Mucosa of descending colon (tissue), 3 donors: ENCODE measurements at regions not wholly inside any gene's neighbourhood (a gene's known extent, or its start where the extent isn't known, plus 50 kb on each side); places are given as distances from the start of the nearest gene placed in this dataset.

Source experiments
- ATAC-seq: fragments of 200-7000 bp; cut with Tn5 transposase; one replicate; pipeline ENCODE4 v1.9.1; 2020; ENCODE audit warnings: mild to moderate bottlenecking, moderate library complexity
- DNase-seq, 3 donors: peaks; one replicate each; pipeline ENCODE4 v3.0.0-alpha.2; 2020
- H3K36me3 ChIP-seq: fragments of 200-600 bp; one replicate; pipeline ENCODE4 v1.8.0; 2021; ENCODE audit warnings: low read depth, mild to moderate bottlenecking
- H3K4me1 ChIP-seq: fragments of 200-600 bp; one replicate; pipeline ENCODE4 v1.8.0; 2021; ENCODE audit warnings: low read depth, mild to moderate bottlenecking
- H3K4me3 ChIP-seq: fragments of 200-600 bp; one replicate; pipeline ENCODE4 v1.8.0; 2021; ENCODE audit warnings: mild to moderate bottlenecking
- H3K9me3 ChIP-seq: fragments of 200-600 bp; one replicate; pipeline ENCODE4 v1.8.0; 2021; ENCODE audit warnings: mild to moderate bottlenecking
- CTCF ChIP-seq: fragments of 200-600 bp; IDR thresholded peaks from one replicate; pipeline ENCODE4 v1.8.0; 2022; ENCODE audit warnings: antibody characterized with exemption, mild to moderate bottlenecking
- intact Hi-C, 2 donors: fragments of 100-400 bp; cut with DNase I in 1 of 2; cut with micrococcal nuclease in 1 of 2; formaldehyde crosslinking; loops; one replicate each; pipeline versions ENCODE4 v1.11.0 to v1.11.1; 2022; cut with DNase I, micrococcal nuclease
- donor health status: DM: no; HTN: no; CAD: no; lungs with moderate emphysema.
- donor health status: DM: no; HTN: no; CAD: no.
- donor health status: DM: no; HTN: yes; CAD: no.

GRCh38 chr21:15455819-15456462 is 273.8 kb upstream of the USP25 start:
- Histone ChIP-seq H3K4me1 (peaks cover 5% of the 10 kb centered on the region), H3K36me3 (no peaks in the 10 kb centered on the region), H3K9me3 (no peaks in the 10 kb centered on the region), H3K4me3 (no peak overlapping the region)
- intact Hi-C loops, result no loop called here
- DNase-seq (peak; percentile 74 to 91 (median 88)), ATAC-seq (peak; percentile 97)
- TF ChIP-seq CTCF, result no peak

GRCh38 chr21:15457965-15458364 is 271.8 kb upstream of the USP25 start:
- no peak for TF ChIP-seq CTCF
- H3K9me3 ChIP-seq, result no peaks in the 10 kb centered on the region
- peaks cover 5% of the 10 kb centered on the region for H3K4me1 ChIP-seq
- no peak overlapping the region for H3K4me3 ChIP-seq
- no peaks in the 10 kb centered on the region for H3K36me3 ChIP-seq
- intact Hi-C loops, result no loop called here
- ATAC-seq (no peak), DNase-seq (no peak)

- Histone ChIP-seq H3K4me3 (no peak overlapping the region), H3K4me1 (no peaks in the 10 kb centered on the region), H3K36me3 (no peaks in the 10 kb centered on the region), H3K9me3 (no peaks in the 10 kb centered on the region)
- DNase-seq (no peak), ATAC-seq (no peak)
- no peak for TF ChIP-seq CTCF
- intact Hi-C loops, result no loop called here
Observed at GRCh38 chr21:15462092-15462491, 267.7 kb upstream of the USP25 start.

- no peak for DNase-seq
- ATAC-seq, result no peak
- intact Hi-C loops, result no loop called here
- Histone ChIP-seq H3K9me3 (no peaks in the 10 kb centered on the region), H3K36me3 (no peaks in the 10 kb centered on the region), H3K4me3 (no peak overlapping the region), H3K4me1 (no peaks in the 10 kb centered on the region)
- no peak for TF ChIP-seq CTCF
Observed at GRCh38 chr21:15466329-15466728, 263.5 kb upstream of the USP25 start.

GRCh38 chr21:15468368-15468767 is 261.4 kb upstream of the USP25 start:
- no peak for TF ChIP-seq CTCF
- no peaks in the 10 kb centered on the region for H3K36me3 ChIP-seq
- intact Hi-C loops, result no loop called here
- no peaks in the 10 kb centered on the region for H3K4me1 ChIP-seq
- no peak for DNase-seq
- no peak for ATAC-seq
- H3K9me3 ChIP-seq, result no peaks in the 10 kb centered on the region
- no peak overlapping the region for H3K4me3 ChIP-seq
